NCI-H446 (cell line): ENCODE measurements at regions not wholly inside any gene's neighbourhood (a gene's known extent, or its start where the extent isn't known, plus 50 kb on each side); places are given as distances from the start of the nearest gene placed in this dataset.

Experiments used
- DNase-seq, 2 experiments: peaks; one replicate each; lab custom pipeline; 2025; lab: John Stamatoyannopoulos, UW

DNA sequence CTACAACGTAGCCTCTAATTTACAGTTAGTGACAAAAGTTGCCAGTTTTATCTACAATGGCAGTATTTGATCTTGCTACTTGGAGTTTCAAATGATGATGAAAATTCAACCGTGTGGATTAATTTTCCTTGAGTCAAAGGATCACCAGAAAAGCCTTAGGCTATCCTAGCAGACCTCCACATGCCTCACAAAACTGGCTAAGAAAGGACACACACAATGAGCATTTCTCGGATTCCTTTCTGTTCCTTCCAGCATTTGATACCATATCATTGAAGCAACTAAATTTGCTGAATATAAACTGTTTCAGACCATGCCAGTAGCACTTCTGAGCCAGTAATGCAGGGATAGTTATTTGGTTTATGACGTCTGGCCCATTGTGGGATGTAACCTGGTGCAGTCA is 587.4 kb upstream of the MDFIC2 start:
- DNase-seq = no peak

DNA sequence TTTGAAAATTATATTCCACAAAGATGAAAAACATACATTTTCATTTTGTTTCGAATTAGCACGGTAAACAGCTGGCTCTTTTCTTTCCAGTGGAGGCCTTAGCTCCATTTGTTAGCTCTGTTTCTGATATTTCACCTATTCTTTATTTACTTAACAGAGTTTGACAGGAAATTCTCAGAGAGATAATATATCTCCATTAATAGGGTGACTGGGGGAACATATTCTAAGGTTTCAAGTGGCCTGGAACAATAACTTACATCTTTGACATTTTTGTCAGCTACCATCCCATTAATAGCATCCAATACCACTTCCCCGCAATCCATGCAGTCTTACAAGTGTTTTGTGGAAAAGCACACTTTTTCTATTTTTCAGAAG is 577.6 kb upstream of the MDFIC2 start:
- DNase-seq = no peak

DNA sequence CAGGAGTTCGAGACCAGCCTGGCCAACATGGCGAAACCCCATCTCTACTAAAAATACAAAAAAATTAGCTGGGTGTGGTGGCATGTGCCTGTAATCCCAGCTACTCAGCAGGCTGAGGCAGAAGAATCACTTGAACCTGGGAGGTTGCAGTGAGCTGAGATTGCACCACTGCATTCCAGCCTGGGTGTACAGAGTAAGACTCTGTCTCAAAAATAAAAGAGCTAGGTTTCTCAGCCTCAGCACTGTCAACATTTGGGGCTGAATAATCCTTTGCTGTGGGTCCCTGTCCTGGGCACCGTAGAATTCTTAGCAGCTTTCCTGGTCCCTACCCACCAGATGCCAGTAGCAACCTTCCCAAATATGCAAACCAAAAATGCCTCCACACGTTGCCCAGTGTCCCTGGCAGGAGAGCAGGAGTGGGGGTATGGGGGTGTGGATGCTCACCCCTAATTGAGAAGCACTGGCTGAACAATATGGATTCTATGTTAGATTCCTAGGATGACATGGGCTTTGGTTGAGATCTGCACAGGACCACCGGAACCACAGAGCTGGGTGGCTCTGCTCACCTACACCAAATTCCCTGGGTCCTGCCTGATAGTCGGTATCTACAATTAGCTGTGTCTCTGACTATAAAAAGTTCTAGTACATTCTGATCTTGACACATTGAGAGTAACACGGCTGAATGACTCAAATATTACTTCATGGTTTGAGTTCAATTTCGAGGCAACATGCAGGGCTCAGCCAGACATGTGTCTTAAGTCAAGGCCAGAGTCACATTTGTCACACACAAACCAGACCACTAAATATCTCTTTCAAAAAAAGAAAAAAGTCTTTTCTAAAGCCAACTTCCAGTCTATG is 577.0 kb upstream of the MDFIC2 start:
- DNase-seq = no peak

DNA sequence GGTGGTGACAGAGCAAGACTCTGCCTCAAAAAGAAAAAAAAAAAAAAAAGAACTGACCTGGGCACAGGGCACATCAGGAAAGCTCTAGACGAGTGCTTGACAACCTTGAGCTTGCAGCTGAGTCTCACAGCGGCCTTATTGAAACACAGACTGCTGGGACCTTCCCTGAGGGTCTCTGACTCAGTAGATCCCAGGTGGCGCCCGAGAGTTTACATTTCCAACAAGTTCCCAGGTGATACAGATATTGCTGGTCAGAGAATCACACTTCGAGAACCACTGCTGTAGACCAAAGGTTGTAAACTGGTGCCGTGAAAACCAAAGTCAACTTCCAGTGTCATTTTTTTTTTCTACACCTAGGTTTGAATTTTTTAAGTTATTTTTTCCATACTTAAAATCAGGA is 573.2 kb upstream of the MDFIC2 start:
- no peak for DNase-seq

DNA sequence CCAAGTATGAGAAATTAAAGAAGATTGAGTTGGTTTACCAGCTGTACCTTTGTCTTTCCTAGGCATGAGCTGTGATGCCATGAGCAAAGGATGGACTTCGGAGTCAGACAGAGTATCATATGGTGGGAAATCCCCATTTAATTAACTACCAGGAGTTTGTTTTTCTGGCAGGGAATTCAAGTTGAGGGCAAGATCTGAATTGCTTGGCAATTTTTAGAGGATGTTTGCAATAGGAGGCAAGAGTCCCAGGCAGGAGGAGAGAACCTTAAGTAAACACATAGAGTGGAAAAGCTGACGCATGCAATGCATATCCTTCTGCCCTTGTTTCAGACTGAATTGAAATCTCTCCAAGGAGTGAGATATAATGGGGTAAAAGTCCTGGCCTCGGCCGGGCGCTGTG is 569.7 kb upstream of the MDFIC2 start:
- peak in 1 of 2 experiments; percentile 68 for DNase-seq

DNA sequence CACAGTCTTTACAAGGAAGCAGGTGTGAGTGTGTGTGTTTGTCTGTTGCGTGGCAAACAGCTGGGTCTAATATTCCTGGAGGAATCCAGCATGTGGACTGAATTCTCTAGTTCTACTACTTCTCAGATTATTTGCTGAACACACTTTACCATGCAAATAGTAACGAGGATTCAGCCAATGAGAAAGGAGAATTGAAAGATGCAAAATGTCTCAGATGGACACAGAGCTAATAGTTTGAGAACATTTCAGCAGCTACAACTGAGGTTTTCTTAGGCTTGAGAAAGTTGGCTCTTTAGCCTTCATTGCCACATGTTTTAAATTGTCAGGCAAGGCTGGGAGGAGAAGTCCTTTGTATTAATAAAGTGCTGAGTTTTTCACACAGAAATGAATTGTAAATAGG is 568.0 kb upstream of the MDFIC2 start:
- no peak for DNase-seq

DNA sequence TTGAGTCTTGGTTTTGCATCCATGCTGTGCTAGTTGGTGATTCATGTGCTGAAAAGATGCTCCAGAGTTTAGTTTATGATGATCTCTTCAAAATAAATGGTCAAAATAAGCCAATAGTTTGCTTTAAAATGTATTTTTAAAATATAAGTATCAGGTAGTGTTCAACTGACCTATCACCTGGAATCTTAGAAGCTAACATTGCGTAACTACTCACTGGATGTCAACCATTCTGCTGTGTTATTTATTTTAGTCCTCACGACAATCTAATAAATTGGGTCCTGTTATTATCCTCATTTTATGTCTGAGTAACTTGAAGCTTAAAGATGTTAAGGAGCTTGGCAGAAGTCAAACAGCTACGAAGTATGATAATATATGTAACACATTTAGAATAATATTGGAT is 563.7 kb upstream of the MDFIC2 start:
- no peak for DNase-seq

DNA sequence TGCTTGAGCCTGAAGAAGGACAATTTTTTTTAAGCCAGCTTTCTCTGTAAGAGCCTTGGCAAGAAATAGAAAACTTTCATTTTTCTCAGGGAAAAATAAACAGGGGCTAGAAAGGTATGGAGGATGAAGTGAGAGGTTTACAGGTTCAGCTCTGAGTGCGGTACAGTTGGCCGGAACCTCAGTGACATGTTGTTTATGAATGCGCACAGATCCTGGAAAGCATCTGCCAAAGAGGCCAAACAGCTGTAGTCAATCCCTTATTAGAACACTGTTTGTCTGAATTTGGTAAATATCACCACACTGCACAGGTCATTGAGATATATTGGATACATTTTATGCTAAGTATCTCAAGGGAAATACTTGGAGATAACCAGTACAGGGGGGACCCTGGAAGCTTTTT is 561.8 kb upstream of the MDFIC2 start:
- no peak for DNase-seq

DNA sequence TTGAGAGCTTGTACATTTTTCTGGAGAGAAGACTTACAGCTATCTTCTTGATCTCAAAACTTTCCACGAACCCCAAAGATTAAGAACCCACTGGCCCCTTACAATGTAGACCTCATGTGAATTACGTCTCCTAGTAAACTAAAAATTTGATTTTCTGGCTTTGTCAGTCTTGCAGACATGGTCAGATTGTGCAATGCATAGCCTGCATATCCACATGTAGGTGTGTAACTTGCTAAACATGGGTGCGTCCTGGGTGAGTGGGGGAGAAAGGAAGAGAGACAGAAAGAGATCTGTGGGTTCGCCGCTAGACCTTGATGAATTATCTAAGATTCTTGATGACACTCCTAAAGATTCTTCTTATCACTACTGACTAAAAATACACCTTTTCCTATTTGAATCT is 561.2 kb upstream of the MDFIC2 start:
- DNase-seq = no peak

DNA sequence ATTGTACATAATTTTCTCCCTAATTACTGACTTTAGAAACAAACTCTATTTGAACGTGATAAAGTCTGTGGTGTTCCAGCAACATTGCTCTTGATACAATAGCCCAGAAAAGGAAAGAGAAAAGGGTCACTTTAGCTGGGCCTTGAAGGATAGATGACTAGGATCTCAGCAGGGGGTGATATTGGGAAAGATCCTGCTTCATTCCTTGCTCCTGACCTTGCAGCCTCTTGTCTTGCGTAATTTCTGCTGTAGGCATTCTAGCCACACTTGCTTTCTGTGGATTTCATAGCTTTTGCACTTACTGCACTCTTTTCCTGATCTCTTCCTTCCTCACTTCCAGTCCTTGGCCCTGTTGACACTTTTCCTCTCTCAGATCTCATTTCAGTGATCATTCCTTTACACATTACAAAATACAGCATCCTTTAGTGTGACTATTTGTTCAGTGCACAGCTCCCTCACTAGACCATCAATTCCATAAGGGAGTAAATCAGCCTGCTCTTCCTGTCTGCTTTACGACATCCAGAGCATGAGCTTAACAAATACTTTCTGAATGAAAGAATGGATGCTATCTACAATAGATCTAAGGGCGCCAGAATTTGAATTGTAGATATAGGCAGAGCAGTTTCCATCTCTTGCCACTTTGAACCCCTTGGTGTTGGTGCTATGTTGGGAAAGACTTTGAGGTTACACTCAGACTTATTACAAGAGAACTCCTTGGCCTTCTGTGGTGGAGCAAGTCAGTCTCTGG is 559.6 kb upstream of the MDFIC2 start:
- DNase-seq = no peak

DNA sequence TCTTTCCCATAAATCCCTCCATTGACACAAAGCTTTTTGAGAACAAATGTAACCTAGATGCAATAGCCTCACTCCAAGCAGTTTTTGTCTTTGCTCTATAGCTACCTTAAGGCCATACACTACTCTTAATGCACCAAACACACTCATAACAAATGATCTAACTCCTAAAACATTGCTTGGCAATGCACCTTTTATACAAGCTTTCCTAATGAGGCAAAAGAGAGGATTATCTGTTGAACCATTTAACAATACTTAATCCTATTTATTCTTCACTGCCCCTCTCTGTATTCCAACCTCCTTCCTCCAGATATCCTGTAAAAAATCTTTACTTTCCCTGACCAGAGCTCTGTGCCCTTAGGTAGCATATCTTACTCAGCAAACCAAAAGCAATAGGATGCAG is 558.1 kb upstream of the MDFIC2 start:
- DNase-seq = no peak

DNA sequence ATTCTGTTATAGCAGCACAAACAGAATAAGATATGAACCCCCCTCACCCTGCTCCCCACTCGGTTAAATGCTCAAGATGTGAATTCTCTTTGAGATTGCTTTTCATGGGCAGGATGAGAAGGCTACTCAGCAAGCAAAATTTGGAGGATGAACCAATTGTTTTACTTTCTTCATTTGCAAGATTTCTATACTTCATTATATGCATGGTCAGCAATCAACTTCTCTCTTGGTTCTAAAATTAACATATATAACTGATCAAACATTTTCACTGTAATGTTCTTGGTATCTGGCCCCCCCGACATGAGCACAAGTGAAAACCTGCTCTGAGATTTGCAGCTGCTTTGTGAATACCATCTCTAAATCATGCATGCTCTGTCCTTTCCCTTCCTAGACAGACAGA is 556.1 kb upstream of the MDFIC2 start:
- no peak for DNase-seq

DNA sequence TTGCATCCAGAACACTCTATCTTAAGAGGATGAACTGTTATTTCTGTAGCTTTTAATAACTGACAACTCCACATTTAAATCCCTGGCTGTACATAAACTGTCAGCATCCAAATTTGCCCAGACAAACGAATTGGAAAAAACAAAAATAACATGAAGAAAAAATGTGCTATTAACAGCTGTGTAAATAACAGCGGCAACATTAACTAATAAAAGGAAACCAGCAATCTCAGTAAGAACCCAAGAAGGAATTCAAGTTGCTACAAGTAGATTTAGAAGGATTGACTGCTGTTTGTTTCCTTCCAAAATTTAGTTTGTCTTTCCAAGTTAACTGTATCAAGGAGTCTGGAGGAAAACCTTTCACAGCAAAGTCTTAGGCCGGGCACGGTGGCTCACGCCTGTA is 550.6 kb upstream of the MDFIC2 start:
- no peak for DNase-seq

DNA sequence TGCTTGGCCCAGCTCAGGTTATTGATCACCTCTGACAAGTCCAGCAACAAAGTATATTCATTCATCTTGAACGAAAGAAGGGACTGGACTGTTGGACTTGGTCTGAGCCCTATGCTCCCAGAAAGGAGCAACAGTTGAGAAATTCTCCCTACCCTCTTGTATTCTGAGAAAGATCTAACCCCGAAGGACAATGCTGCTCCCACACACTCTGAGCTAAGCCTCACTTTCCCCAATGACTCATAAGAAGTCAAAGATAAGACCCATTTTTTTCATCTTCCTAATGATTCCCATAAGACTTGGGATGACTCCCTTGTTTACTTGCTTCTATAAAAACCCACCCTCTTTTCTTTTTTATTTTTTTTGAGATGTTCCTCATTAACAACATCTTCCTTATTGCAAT is 549.4 kb upstream of the MDFIC2 start:
- no peak for DNase-seq

DNA sequence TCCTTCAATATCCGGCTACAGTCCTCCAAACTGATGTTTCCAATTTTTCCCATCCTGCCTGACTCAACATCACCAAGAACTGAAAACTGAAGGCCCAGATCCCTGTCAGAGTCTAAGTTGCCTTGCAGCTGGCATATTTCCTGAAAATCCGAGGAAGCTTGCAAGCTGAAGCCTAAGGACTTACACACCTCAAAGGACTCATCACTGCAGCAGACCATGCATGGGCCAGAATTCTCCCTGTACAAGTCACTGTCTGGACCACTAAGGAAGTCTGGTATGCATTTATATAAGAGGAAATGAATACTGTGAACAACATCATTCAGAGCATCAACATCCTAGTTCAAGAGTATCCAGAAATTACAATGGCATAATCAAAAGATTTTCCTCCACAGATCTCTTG is 548.8 kb upstream of the MDFIC2 start:
- no peak for DNase-seq

DNA sequence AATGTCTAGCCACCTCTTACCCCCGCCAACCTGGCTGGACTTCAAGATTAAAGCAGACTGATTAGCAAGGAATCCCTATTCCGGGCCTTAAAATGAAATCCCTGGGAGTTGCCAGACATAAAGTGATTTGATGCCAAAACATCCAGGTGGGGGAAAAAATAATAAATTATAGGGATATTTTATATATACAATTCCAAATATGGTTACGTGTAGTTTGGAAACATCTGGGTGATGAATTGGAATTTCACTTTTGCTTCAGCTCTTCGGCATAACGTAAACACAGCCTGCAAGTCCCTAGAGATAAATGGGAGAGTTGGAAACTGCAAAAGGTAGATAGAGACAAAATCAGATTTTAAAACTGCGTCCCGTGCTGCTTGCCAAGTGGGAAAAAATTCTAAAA is 545.5 kb upstream of the MDFIC2 start:
- DNase-seq = no peak

DNA sequence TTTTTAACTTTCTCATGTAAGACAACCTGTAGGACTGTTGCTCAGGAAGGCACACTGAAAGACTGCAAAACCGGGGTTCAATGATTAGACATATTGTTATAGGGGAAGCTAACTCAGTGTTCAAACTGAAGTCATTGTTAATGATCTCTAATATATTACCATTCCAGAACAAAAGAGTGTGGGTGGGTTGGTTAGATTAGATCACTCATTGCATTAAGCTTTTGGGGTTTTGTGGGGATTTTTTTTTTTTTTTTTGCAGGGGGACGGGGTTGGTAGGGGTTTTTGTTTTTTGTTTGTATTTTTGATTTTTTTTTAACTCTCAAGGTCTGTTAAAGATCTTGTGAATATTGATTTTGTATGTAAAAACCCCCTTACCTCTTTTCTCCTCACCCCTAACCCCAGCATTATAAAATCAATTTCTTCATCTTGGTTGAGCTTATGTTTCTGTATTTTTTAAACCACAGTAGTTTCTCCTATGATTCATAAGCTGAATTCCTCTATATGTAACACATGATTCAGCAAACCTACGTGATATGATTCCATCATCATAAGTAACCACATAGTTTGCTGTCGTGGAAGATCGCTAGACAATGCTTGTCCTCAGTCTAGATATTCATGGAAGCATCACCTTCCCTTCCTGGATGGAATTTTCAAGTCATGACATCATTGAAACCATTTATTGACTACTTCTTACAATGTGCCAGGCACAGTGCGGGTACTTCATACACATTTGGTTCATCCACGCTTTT is 544.1 kb upstream of the MDFIC2 start:
- DNase-seq = no peak

DNA sequence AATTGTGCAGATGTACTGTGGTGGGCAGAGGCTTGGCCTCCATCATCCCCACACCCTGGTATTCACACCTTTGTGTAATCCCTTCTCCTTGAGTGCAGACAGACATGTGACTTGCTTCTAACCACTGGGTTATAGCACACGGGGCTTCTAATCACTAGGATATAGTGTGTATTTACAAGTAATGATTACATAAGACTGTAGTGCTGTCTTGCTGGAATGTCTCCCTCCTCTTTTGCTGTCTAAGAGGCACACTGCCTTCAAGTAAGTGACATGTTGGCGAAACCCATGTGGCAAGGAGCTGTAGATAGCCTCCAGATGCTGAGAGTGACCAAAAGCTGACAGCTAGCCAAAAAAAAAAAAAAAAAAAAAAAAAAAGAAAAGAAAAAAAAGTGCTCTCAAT is 542.7 kb upstream of the MDFIC2 start:
- DNase-seq = no peak

DNA sequence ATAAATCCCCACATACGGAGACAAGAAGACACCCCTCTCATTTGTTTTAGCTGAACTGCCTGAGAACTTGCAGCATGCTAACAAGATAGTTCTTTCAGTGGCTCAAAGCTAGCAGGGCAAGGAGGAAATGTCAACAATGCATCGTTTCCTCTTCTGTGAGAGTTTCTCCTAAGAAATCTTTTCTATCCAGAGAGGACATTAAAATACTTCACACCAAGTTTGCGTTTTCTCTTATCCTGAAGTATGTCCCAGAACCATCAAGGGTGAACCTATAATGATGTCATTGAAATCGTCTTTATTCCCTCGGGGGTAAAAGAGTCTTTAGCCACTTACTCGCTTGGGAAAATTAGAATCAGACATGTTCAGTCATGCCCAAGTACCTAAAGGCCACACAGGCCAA is 541.7 kb upstream of the MDFIC2 start:
- DNase-seq = no peak

DNA sequence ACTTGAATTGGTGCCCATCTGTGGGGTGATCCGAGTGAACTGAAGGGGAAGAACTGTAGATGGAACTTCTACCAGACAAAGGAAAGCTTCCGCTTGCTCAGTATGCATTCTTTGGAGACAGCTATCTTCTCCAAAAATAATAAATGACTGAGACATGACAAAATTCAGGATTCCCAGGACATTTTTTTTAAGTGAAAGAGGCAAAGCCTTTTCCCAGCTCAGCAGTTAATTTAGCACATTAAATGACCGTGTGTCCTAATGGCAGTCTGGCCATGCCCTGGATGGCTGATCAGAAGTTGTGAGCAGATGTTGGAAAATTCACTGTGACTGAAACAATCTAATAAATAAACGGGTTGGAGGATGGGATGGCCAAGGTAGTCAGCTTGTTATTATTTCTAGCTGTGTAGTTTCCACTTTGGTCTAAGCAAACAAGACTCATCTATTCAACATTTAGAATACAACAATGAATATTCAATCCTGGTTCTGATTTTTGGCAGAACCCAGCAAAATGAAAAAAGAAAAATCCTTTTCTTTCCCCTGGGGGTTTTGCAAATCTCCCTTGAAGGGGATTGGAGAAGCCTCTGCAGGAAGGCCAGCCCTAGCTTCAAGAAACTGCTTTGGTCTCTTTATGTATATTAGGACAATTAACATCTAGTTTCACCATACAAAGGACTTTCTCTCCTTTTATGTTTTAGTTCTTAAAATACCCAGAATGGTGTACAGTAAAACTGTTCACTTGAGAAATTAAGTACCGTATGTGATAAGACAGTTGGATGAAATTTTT is 540.9 kb upstream of the MDFIC2 start:
- DNase-seq = no peak

DNA sequence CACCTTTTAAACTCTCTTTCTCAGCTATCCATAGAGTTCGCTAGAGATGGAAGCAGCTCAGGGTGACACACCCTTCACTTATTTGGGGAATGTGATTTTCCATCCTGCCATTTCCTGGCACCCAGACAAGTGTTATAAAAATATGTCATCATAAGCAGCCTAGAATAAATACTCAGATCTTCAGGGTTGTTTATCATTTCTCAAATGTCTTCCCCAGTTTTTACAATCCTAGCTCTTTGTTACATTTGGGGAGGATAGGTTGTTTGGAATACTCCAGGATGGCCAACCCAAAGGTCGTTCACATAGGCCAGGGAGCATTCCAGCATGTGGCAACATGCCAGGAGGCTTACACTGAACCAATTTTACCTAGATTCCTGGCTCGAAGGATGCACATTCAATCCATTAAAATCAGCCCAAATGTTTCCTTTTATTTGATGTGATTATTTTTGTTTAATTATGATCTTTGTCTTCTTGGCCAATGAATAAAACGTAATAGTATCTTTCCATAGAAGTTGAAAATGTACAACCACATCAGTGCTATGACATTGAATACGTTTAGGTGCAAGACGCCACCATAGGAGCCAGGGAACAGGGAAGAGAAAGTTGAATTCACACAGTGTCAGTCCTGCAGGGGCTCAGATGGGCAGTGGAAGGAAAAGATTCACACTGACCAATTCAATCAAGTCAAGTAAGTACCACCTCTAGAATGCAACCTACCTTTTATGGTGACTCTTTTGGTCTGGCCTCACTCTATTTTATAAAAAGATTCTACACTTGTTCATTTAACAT is 537.7 kb upstream of the MDFIC2 start:
- peak; percentile 37 to 64 for DNase-seq
